ENCODE measurements at regions not wholly inside any gene's neighbourhood (a gene's known extent, or its start where the extent isn't known, plus 50 kb on each side); places are given as distances from the start of the nearest gene placed in this dataset.

- TF ChIP-seq REST (IDR thresholded peaks at IDR 0.05) (no peak), CTCF (IDR thresholded peaks at IDR 0.05; ENCODE audit: low read depth, low read length, missing input control) (no peak), TAF1 (conservative IDR thresholded peaks at IDR 0.05) (no peak), RAD21 (IDR thresholded peaks at IDR 0.05) (no peak), MAX (IDR thresholded peaks at IDR 0.05) (no peak), HNF4A (conservative IDR thresholded peaks at IDR 0.05) (no peak), HNF4G (IDR thresholded peaks at IDR 0.05) (no peak), RXRA (IDR thresholded peaks at IDR 0.05) (no peak), ZBTB33 (IDR thresholded peaks at IDR 0.05) (no peak), YY1 (IDR thresholded peaks at IDR 0.05) (no peak), FOXA1 (IDR thresholded peaks at IDR 0.05) (no peak), GABPA (IDR thresholded peaks at IDR 0.05 in 1 of 2, conservative IDR thresholded peaks at IDR 0.05 in 1 of 2) (no peak)
Observed at GRCh38 chr10:117480097-117480496, 62.4 kb upstream of the EMX2 start.
